Ishikawa (cell line): ENCODE measurements at regions not wholly inside any gene's neighbourhood (a gene's known extent, or its start where the extent isn't known, plus 50 kb on each side); places are given as distances from the start of the nearest gene placed in this dataset.

Experiments used
- EGR1 ChIP-seq: IDR thresholded peaks from 2 replicates; pipeline ENCODE4 v1.6.1; 2012
- MAX ChIP-seq: IDR thresholded peaks from 2 replicates; pipeline ENCODE4 v1.6.1; 2012
- USF1 ChIP-seq: IDR thresholded peaks from 2 replicates; pipeline ENCODE4 v1.6.1; 2012

GRCh38 chr12:76687981-76688380, 75.9 kb upstream of the ZDHHC17 start:
- TF ChIP-seq MAX (no peak), USF1 (no peak), EGR1 (no peak)
